ENCODE measurements at regions not wholly inside any gene's neighbourhood (a gene's known extent, or its start where the extent isn't known, plus 50 kb on each side); places are given as distances from the start of the nearest gene placed in this dataset.

GRCh38 chr10:114711176-114711868 lies 53.2 kb upstream of the ABLIM1 start:
- Histone ChIP-seq H3K27me3 (no peaks in the 10 kb centered on the region), H3K4me3 (no peak overlapping the region), H3K4me1 (peaks cover 9 to 92% (median 52%) of the 10 kb centered on the region in 12 donors), H3K36me3 (no peaks in the 10 kb centered on the region), H3K27ac (peak overlapping the region in 11 of 12 donors; percentile 4 to 86 (median 54)), H3K9me3 (no peaks in the 10 kb centered on the region)
- 76 to 90% (median 82%) methylated on average over 5 of the region's 5 CpGs for WGBS, 4 donors
- ATAC-seq (no peak), DNase-seq (no peak)
- TF ChIP-seq CTCF (IDR thresholded peaks at IDR 0.05) (no peak), POLR2A (IDR thresholded peaks at IDR 0.05) (no peak)
- intact Hi-C loops (cut with DNase I), result loop anchor here in 6 of 10 donors (5.0 to 10.0 kb wide), 6 partner anchors 53 to 159 kb away; no protein-coding TSS in a partner anchor

- Histone ChIP-seq H3K27ac (peak overlapping the region in 11 of 12 donors; percentile 4 to 86 (median 64)), H3K4me3 (no peak overlapping the region), H3K27me3 (no peaks in the 10 kb centered on the region), H3K36me3 (no peaks in the 10 kb centered on the region), H3K9me3 (no peaks in the 10 kb centered on the region), H3K4me1 (peaks cover 8 to 93% (median 57%) of the 10 kb centered on the region in 12 donors)
- intact Hi-C loops (cut with DNase I), result loop anchor here in 6 of 10 donors (5.0 to 10.0 kb wide), 6 partner anchors 53 to 160 kb away; no protein-coding TSS in a partner anchor
- 94 to 98% (median 94%) methylated on average over 7 of the region's 7 CpGs for WGBS, 4 donors
- TF ChIP-seq POLR2A (IDR thresholded peaks at IDR 0.05) (no peak), CTCF (IDR thresholded peaks at IDR 0.05) (no peak)
- DNase-seq, result no peak
- no peak for ATAC-seq
These were observed 53.8 kb upstream of the ABLIM1 start for GRCh38 chr10:114711869-114712250.

GRCh38 chr10:114713525-114714090 lies 55.5 kb upstream of the ABLIM1 start:
- TF ChIP-seq CTCF (IDR thresholded peaks at IDR 0.05) (no peak), POLR2A (IDR thresholded peaks at IDR 0.05) (no peak)
- WGBS, 4 donors, result 17 to 35% (median 33%) methylated on average over 5 of the region's 5 CpGs
- intact Hi-C loops (cut with DNase I), result loop anchor here in 6 of 10 donors (2.0 to 10.0 kb wide), 7 partner anchors 29 to 161 kb away; no protein-coding TSS in a partner anchor
- H3K4me3 ChIP-seq, result no peak overlapping the region
- H3K27ac ChIP-seq, result peak overlapping the region; percentile 64 to 90 (median 82)
- no peaks in the 10 kb centered on the region for H3K9me3 ChIP-seq
- DNase-seq (no peak), ATAC-seq (peak in 2 of 4 donors; percentile 7 to 23)
- no peaks in the 10 kb centered on the region for H3K36me3 ChIP-seq
- no peaks in the 10 kb centered on the region for H3K27me3 ChIP-seq
- H3K4me1 ChIP-seq, result peaks cover 9 to 94% (median 63%) of the 10 kb centered on the region in 12 donors

- H3K4me1 ChIP-seq, result peaks cover 15 to 94% (median 66%) of the 10 kb centered on the region in 12 donors
- ATAC-seq (peak; percentile 76 to 87 (median 82)), DNase-seq (peak in 4 of 5 donors; percentile 54 to 73 (median 62))
- H3K9me3 ChIP-seq, result no peaks in the 10 kb centered on the region
- H3K36me3 ChIP-seq, result no peaks in the 10 kb centered on the region
- H3K4me3 ChIP-seq, result peak overlapping the region in 1 of 12 donors; percentile 4
- 19 to 23% (median 21%) methylated on average over 5 of the region's 5 CpGs for WGBS, 4 donors
- H3K27ac ChIP-seq, result peak overlapping the region; percentile 64 to 90 (median 82)
- intact Hi-C loops (cut with DNase I), result loop anchor here in 6 of 10 donors (2.0 to 10.0 kb wide), 7 partner anchors 30 to 162 kb away; no protein-coding TSS in a partner anchor
- no peaks in the 10 kb centered on the region for H3K27me3 ChIP-seq
- no peak for TF ChIP-seq POLR2A (IDR thresholded peaks at IDR 0.05)
- no peak for TF ChIP-seq CTCF (IDR thresholded peaks at IDR 0.05)
These were observed 56.2 kb upstream of the ABLIM1 start for GRCh38 chr10:114714281-114714741.

Measured in heart left ventricle (tissue), 16 donors.